Sigmoid colon (tissue), 4 donors: ENCODE measurements at regions not wholly inside any gene's neighbourhood (a gene's known extent, or its start where the extent isn't known, plus 50 kb on each side); places are given as distances from the start of the nearest gene placed in this dataset.

Experiments
- EP300 ChIP-seq, 4 donors: sonication (generic); formaldehyde crosslinking; IDR thresholded peaks; one replicate each; pipeline ENCODE4 v1.6.1; 2017; ENCODE audit warnings: antibody characterized with exemption in 4 of 4
- POLR2A ChIP-seq, 2 donors: fragments of 450-650 bp; IDR thresholded peaks; one replicate each; pipeline ENCODE4 v1.6.1; 2016; ENCODE audit warnings: antibody characterized with exemption in 2 of 2, mild to moderate bottlenecking in 2 of 2, moderate library complexity in 2 of 2

- TF ChIP-seq EP300 (IDR thresholded peaks at IDR 0.05) (no peak), POLR2A (IDR thresholded peaks at IDR 0.05) (no peak)
Observed at GRCh38 chr4:120281581-120281980, 214.9 kb upstream of the MAD2L1 start.
